ENCODE measurements at regions not wholly inside any gene's neighbourhood (a gene's known extent, or its start where the extent isn't known, plus 50 kb on each side); places are given as distances from the start of the nearest gene placed in this dataset.

GRCh38 chr9:33695299-33695698 lies 100.1 kb upstream of the PRSS3 start:
- TF ChIP-seq CTCF (conservative IDR thresholded peaks at IDR 0.05 in 1 of 2, IDR thresholded peaks at IDR 0.05 in 1 of 2; ENCODE audit: low read depth in 1 of 2, low read length in 2 of 2) (no peak), EZH2 (IDR thresholded peaks at IDR 0.05; ENCODE audit: low read length, missing control alignments) (no peak)

All from fibroblast of lung (primary cell).